ENCODE measurements at regions not wholly inside any gene's neighbourhood (a gene's known extent, or its start where the extent isn't known, plus 50 kb on each side); places are given as distances from the start of the nearest gene placed in this dataset.

- no peak overlapping the region for H3K27ac ChIP-seq
Measured at GRCh38 chr22:35488513-35488912, 52.1 kb upstream of the RASD2 start.

GRCh38 chr22:35489239-35489638 is 51.4 kb upstream of the RASD2 start:
- no peak for DNase-seq

More at GRCh38 chr22:35488513-35488912, 52.1 kb upstream of the RASD2 start:
- no peak for DNase-seq
- H3K4me1 ChIP-seq, result no peaks in the 10 kb centered on the region
- no peaks in the 10 kb centered on the region for H3K36me3 ChIP-seq
- H3K9me3 ChIP-seq (replicated peaks), result no peaks in the 10 kb centered on the region
- H3K27me3 ChIP-seq, result no peaks in the 10 kb centered on the region
- no peak overlapping the region for H3K4me3 ChIP-seq

More at GRCh38 chr22:35489239-35489638, 51.4 kb upstream of the RASD2 start:
- H3K36me3 ChIP-seq, result no peaks in the 10 kb centered on the region
- no peaks in the 10 kb centered on the region for H3K9me3 ChIP-seq (replicated peaks)
- no peaks in the 10 kb centered on the region for H3K27me3 ChIP-seq
- H3K4me1 ChIP-seq, result no peaks in the 10 kb centered on the region
- no peak overlapping the region for H3K4me3 ChIP-seq
- H3K27ac ChIP-seq, result no peak overlapping the region

All from SJCRH30 (cell line).